Epithelial cell of proximal tubule (primary cell): ENCODE measurements at regions not wholly inside any gene's neighbourhood (a gene's known extent, or its start where the extent isn't known, plus 50 kb on each side); places are given as distances from the start of the nearest gene placed in this dataset.

Experiments used
- DNase-seq: peaks from one replicate; pipeline ENCODE4 v3.0.0-alpha.2; 2011; ENCODE audit warnings: low read depth
- H3K4me3 ChIP-seq: 2 replicates; pipeline ENCODE4 v1.5.1; 2011; ENCODE audit warnings: low read depth, mild to moderate bottlenecking, low read length
- TF ChIP-seq, protein P1 (sequence below): conservative IDR thresholded peaks from 2 replicates; pipeline ENCODE4 v1.5.1; 2012; ENCODE audit warnings: low read depth, mild to moderate bottlenecking, low read length

- no peak for DNase-seq
- TF ChIP-seq, protein P1, sequence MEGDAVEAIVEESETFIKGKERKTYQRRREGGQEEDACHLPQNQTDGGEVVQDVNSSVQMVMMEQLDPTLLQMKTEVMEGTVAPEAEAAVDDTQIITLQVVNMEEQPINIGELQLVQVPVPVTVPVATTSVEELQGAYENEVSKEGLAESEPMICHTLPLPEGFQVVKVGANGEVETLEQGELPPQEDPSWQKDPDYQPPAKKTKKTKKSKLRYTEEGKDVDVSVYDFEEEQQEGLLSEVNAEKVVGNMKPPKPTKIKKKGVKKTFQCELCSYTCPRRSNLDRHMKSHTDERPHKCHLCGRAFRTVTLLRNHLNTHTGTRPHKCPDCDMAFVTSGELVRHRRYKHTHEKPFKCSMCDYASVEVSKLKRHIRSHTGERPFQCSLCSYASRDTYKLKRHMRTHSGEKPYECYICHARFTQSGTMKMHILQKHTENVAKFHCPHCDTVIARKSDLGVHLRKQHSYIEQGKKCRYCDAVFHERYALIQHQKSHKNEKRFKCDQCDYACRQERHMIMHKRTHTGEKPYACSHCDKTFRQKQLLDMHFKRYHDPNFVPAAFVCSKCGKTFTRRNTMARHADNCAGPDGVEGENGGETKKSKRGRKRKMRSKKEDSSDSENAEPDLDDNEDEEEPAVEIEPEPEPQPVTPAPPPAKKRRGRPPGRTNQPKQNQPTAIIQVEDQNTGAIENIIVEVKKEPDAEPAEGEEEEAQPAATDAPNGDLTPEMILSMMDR, result no peak
- no peak overlapping the region for H3K4me3 ChIP-seq
Observed at GRCh38 chr15:31151301-31152233, 50.0 kb upstream of the TRPM1 start.

- no peak for DNase-seq
- TF ChIP-seq, protein P1, result no peak
- H3K4me3 ChIP-seq, result no peak overlapping the region
Observed at GRCh38 chr15:31153531-31153930, 52.0 kb upstream of the TRPM1 start.

DNA sequence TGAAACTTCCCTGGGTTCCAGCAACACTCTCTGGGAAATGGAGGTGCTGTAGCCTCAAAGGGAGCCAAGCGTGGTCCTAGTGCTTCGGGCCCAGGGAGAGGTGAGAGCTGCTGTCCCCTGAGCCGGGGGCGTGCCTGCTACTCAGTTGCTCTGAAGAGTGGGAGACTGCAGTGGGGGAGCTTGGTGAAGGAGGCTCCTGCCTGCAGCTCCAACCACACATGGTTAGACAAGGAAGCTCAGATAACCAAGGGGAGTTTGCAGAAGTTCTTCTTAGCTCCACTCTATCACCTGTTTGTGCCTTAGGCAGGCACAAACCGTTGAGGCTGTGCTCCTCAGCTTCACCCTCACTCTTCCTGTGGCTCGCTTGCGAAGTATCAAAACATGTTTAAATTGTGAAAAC, 53.6 kb upstream of the TRPM1 start:
- H3K4me3 ChIP-seq, result no peak overlapping the region
- TF ChIP-seq, protein P1, result no peak
- no peak for DNase-seq

DNA sequence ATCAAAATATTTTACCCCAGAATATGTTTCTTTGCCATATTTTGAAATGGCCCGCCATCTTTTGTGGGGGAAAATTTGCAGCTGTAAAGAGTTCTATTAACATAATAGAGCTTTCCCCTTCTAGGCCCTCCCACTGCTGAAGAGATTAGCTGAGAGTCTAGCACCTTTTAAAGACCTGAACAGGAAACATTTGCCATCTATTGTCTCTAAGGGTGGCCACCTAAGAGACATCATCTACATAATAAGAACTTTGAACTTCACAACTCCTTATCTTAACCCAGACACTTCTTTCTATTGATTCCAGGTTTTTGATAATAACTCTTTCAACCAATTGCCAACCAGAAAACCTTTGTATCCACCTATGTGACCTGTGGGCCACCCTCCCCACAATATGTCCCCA, 54.7 kb upstream of the TRPM1 start:
- H3K4me3 ChIP-seq, result no peak overlapping the region
- no peak for DNase-seq
- TF ChIP-seq, protein P1, result no peak

DNA sequence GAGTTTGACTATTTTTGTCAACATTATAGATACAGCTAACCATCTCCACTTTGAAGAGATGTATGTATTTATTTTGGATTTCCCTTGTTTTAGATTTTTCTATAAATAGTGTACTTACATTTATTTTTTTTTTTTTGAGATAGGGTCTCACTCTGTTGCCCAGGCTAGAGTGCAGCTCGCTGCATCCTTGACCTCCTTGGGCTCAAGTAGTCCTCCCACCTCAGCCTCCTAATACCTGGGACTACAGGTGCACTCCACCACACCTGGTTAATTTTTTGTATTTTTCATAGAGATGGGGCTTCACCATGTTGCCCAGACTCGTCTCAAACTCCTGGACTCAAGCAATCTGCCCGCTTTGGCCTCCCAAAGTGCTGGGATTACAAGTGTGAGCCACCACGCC, 55.3 kb upstream of the TRPM1 start:
- TF ChIP-seq, protein P1, result no peak
- H3K4me3 ChIP-seq, result no peak overlapping the region
- DNase-seq, result no peak

- DNase-seq, result no peak
- TF ChIP-seq, protein P1, result no peak
- no peak overlapping the region for H3K4me3 ChIP-seq
Observed at GRCh38 chr15:31157644-31158069, 56.1 kb upstream of the TRPM1 start.

DNA sequence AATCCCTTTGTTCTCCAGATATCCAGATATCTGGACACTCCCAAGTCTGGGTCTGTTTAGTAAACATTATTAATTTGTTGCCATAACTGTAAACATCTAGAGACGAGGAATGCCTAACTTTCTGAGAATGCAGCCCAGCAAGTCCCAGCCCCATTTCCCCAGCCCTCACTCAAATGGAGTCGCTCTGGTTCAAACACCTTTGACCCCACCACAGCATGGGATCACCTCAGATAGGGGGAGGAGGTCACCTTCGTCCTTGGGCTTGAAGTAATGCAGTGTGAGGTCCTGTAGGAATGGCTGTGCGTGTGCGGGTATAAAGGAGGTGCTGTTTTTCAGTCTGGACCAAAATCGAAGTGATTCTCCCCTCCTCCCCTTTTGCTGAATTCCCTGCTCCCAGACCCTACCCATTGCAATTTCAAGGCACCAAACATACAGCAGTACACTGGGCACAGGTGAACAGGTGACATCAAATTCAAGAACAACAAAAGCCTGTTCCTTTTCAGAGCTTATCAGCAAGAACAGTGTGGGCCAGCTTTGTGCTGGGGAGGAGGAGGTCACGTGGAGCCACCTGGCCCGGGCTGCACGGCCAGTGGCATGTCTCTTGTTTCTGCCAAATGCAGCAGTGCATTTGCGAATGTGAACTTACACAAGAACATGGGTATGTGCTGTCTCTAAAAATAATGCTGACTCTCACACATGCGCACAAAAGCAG, 57.5 kb upstream of the TRPM1 start:
- TF ChIP-seq, protein P1, result no peak
- no peak overlapping the region for H3K4me3 ChIP-seq
- DNase-seq, result no peak
